G401.6 (cell line): ENCODE measurements at regions not wholly inside any gene's neighbourhood (a gene's known extent, or its start where the extent isn't known, plus 50 kb on each side); places are given as distances from the start of the nearest gene placed in this dataset.
"Not testable (repeated sequence)": the region's sequence is repeated elsewhere in the genome, so short reads cannot be mapped to it uniquely, and the experiment has no call there.

Source experiments
- FAIRE-seq: peaks from 2 replicates; lab custom pipeline; 2012; peaks lifted over from hg19 to GRCh38; lab: Jason Lieb, UNC

GRCh38 chr9:30575691-30576090, 1808.8 kb upstream of the ACO1 start:
- FAIRE-seq = no peak

- FAIRE-seq = no peak
Measured at GRCh38 chr9:30579810-30580209, 1804.6 kb upstream of the ACO1 start.

GRCh38 chr9:30582240-30582639, 1802.2 kb upstream of the ACO1 start:
- FAIRE-seq = no peak

- FAIRE-seq = no peak
Measured at GRCh38 chr9:30584559-30584958, 1799.9 kb upstream of the ACO1 start.

- no peak for FAIRE-seq
Measured at GRCh38 chr9:30591461-30591860, 1793.0 kb upstream of the ACO1 start.

GRCh38 chr9:30597608-30598007, 1786.8 kb upstream of the ACO1 start:
- no peak for FAIRE-seq

- no peak for FAIRE-seq
Measured at GRCh38 chr9:30605936-30606335, 1778.5 kb upstream of the ACO1 start.

- no peak for FAIRE-seq
Measured at GRCh38 chr9:30609713-30610112, 1774.7 kb upstream of the ACO1 start.

- not testable (repeated sequence) for FAIRE-seq
Measured at GRCh38 chr9:30616782-30617181, 1767.7 kb upstream of the ACO1 start.

GRCh38 chr9:30622561-30622960, 1761.9 kb upstream of the ACO1 start:
- no peak for FAIRE-seq

- FAIRE-seq = no peak
Measured at GRCh38 chr9:30628915-30629567, 1755.4 kb upstream of the ACO1 start.

GRCh38 chr9:30630459-30630858, 1754.0 kb upstream of the ACO1 start:
- FAIRE-seq = no peak

- not testable (repeated sequence) for FAIRE-seq
Measured at GRCh38 chr9:30646639-30647038, 1737.8 kb upstream of the ACO1 start.

- no peak for FAIRE-seq
Measured at GRCh38 chr9:30661925-30662324, 1722.5 kb upstream of the ACO1 start.

GRCh38 chr9:30670805-30671562, 1713.5 kb upstream of the ACO1 start:
- FAIRE-seq = no peak

- FAIRE-seq = no peak
Measured at GRCh38 chr9:30673132-30673531, 1711.3 kb upstream of the ACO1 start.

- FAIRE-seq = no peak
Measured at GRCh38 chr9:30676651-30677050, 1707.8 kb upstream of the ACO1 start.

GRCh38 chr9:30677221-30677620, 1707.2 kb upstream of the ACO1 start:
- FAIRE-seq = no peak

GRCh38 chr9:30688801-30689200, 1695.6 kb upstream of the ACO1 start:
- no peak for FAIRE-seq

- no peak for FAIRE-seq
Measured at GRCh38 chr9:30697958-30698357, 1686.5 kb upstream of the ACO1 start.

- no peak for FAIRE-seq
Measured at GRCh38 chr9:30711591-30711990, 1672.9 kb upstream of the ACO1 start.

GRCh38 chr9:30713243-30713642, 1671.2 kb upstream of the ACO1 start:
- FAIRE-seq = no peak

- FAIRE-seq = no peak
Measured at GRCh38 chr9:30714389-30714788, 1670.1 kb upstream of the ACO1 start.

GRCh38 chr9:30718483-30718882, 1666.0 kb upstream of the ACO1 start:
- FAIRE-seq = no peak
